BE2C (cell line): ENCODE measurements at regions not wholly inside any gene's neighbourhood (a gene's known extent, or its start where the extent isn't known, plus 50 kb on each side); places are given as distances from the start of the nearest gene placed in this dataset.

Source experiments
- DNase-seq: peaks from one replicate; pipeline ENCODE4 v3.0.0-alpha.2; 2020
- H3K27me3 ChIP-seq: fragments of 250-450 bp; sonication (Bioruptor Pico); 2 replicates; pipeline ENCODE4 v1.5.1; 2020; ENCODE audit warnings: mild to moderate bottlenecking
- H3K36me3 ChIP-seq: fragments of 250-450 bp; sonication (Bioruptor Pico); 2 replicates; pipeline ENCODE4 v1.5.1; 2020; ENCODE audit warnings: mild to moderate bottlenecking
- H3K4me1 ChIP-seq: fragments of 250-450 bp; sonication (Bioruptor Pico); 2 replicates; pipeline ENCODE4 v1.5.1; 2020
- H3K4me3 ChIP-seq: 2 replicates; pipeline ENCODE4 v1.5.1; 2011; ENCODE audit warnings: low read depth, low read length
- H3K9me3 ChIP-seq: fragments of 250-450 bp; sonication (Bioruptor Pico); 2 replicates; pipeline ENCODE4 v1.5.1; 2020
- TF ChIP-seq, protein P1 (sequence below): IDR thresholded peaks from 2 replicates; pipeline ENCODE4 v1.5.1; 2012; ENCODE audit warnings: mild to moderate bottlenecking, low read depth, low read length

DNA sequence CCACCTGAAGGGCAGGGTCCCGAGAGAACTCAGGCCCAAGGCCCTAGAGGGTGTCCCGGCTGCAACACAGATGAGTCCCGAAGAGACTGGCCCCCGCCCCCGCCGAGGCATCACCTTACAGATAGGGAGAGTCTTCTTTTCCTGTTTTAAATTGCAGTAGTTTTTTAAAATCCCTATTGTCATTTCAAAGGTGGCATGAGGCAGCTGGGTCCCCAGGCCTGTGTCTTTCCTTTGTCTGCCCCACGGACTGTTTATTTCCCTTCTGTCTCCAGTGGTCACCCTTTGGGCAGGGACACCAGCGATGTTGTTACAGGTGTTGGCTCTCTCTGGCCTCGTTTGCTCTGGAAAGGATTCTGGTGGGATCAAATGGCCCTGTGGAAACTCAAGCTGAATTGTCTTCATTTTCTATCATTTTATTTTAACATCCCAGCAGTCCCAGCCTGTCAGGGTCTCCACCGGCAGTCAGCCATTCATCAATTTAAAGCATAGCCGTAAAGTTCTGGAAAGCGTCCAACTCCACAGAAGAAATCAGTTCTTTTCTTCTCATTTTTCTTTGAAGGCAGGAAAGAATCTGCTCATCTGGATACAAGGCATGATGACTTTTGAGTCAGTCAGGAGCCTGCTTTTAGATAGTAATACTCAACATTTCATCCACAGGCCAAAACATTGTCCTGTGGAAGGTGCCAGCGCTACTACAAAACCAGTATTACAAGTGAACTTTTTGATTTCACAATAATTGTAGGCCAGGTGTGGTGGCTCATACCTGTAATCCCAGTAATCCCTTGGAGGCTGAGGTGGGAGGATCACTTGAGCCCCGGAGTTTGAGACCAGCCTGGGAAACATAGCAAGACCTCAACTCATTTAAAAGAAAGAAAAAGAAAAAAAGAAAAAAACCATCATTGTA lies 96.2 kb downstream of the HES1 start:
- Histone ChIP-seq H3K9me3 (no peaks in the 10 kb centered on the region), H3K4me1 (no peaks in the 10 kb centered on the region), H3K4me3 (no peak overlapping the region), H3K36me3 (no peaks in the 10 kb centered on the region), H3K27me3 (no peaks in the 10 kb centered on the region)
- no peak for DNase-seq
- TF ChIP-seq, protein P1, sequence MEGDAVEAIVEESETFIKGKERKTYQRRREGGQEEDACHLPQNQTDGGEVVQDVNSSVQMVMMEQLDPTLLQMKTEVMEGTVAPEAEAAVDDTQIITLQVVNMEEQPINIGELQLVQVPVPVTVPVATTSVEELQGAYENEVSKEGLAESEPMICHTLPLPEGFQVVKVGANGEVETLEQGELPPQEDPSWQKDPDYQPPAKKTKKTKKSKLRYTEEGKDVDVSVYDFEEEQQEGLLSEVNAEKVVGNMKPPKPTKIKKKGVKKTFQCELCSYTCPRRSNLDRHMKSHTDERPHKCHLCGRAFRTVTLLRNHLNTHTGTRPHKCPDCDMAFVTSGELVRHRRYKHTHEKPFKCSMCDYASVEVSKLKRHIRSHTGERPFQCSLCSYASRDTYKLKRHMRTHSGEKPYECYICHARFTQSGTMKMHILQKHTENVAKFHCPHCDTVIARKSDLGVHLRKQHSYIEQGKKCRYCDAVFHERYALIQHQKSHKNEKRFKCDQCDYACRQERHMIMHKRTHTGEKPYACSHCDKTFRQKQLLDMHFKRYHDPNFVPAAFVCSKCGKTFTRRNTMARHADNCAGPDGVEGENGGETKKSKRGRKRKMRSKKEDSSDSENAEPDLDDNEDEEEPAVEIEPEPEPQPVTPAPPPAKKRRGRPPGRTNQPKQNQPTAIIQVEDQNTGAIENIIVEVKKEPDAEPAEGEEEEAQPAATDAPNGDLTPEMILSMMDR: no peak

DNA sequence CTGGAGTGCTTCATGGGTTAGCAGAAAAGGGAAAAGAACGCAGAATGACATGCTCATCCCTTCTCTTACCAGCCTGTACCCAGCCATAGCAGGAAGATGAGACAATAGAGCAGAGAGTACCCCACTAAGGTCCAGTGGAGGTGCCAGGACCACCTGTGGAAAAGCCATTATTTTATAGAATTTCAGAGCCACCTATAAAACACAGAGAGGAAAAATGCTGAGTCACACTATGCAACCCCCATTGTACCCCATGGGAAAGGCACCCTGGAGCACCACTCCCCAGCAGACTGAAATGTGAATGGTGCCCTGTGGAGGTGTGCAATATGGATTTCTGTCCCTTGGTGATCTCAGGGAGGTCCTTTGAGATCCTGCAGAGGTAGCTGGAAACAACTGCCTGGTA lies 97.2 kb downstream of the HES1 start:
- no peaks in the 10 kb centered on the region for H3K4me1 ChIP-seq
- H3K9me3 ChIP-seq: no peaks in the 10 kb centered on the region
- H3K36me3 ChIP-seq: no peaks in the 10 kb centered on the region
- TF ChIP-seq, protein P1: no peak
- H3K4me3 ChIP-seq: no peak overlapping the region
- no peaks in the 10 kb centered on the region for H3K27me3 ChIP-seq
- no peak for DNase-seq

DNA sequence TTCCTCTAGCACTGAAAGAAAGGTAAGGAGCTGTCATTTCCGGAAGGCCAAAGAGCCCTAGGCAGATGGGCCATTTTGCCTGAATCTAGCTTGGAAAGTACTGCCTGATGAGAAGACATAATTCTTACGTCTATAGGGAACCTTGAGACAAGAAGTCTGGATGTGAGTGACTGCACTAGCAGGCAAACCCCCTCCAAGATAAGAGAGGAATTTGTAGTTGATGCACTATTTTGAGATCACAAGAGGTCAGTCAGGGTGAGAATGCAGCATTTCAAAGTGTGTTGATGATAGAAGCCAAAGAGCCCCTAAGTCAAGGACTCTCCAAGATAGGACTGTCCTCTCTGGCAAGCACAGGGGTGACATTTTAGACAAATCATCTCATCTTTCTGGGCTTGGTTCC lies 99.2 kb downstream of the HES1 start:
- TF ChIP-seq, protein P1: no peak
- DNase-seq: no peak
- Histone ChIP-seq H3K9me3 (no peaks in the 10 kb centered on the region), H3K36me3 (no peaks in the 10 kb centered on the region), H3K27me3 (no peaks in the 10 kb centered on the region), H3K4me3 (no peak overlapping the region), H3K4me1 (no peaks in the 10 kb centered on the region)

DNA sequence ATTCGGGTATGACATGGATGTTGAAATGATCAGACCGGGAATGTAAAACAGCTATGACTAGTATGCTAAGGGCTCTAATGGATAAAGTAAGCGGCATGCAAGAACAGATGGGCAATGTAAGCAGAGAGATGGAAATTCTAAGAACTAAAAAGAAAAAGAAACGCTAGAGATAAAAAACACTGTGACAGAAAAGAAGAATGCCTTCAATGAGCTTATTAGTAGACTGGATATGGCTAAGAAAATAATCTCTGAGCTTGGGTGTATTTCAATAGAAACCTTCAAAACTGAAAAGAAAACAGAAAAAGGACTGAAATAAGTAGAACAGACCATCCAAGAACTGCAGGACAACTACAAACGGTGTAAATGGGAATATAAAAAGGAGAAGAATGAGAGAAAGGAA lies 101.2 kb downstream of the HES1 start:
- Histone ChIP-seq H3K27me3 (no peaks in the 10 kb centered on the region), H3K4me1 (no peaks in the 10 kb centered on the region), H3K36me3 (no peaks in the 10 kb centered on the region), H3K4me3 (no peak overlapping the region), H3K9me3 (no peaks in the 10 kb centered on the region)
- TF ChIP-seq, protein P1: no peak
- no peak for DNase-seq

DNA sequence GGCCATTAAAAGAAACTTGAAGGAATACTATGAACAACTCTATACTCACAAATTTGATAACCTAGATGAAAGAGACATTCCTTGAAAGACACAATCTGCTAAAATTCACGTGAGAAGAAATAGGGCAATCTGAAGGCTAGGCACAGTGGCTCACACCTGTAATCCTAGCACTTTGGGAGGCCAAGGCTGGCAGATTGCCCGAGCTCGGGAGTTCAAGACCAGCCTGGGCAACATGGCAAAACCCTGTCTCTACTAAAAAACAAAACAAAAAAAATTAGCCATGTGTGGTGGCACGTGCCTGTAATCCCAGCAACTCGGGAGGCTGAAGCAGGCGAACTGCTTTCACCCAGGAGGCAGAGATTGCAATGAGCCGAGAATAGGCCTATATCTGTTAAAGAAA lies 104.8 kb downstream of the HES1 start:
- Histone ChIP-seq H3K4me1 (no peaks in the 10 kb centered on the region), H3K4me3 (no peak overlapping the region), H3K36me3 (no peaks in the 10 kb centered on the region), H3K27me3 (no peaks in the 10 kb centered on the region), H3K9me3 (no peaks in the 10 kb centered on the region)
- TF ChIP-seq, protein P1: no peak
- no peak for DNase-seq

DNA sequence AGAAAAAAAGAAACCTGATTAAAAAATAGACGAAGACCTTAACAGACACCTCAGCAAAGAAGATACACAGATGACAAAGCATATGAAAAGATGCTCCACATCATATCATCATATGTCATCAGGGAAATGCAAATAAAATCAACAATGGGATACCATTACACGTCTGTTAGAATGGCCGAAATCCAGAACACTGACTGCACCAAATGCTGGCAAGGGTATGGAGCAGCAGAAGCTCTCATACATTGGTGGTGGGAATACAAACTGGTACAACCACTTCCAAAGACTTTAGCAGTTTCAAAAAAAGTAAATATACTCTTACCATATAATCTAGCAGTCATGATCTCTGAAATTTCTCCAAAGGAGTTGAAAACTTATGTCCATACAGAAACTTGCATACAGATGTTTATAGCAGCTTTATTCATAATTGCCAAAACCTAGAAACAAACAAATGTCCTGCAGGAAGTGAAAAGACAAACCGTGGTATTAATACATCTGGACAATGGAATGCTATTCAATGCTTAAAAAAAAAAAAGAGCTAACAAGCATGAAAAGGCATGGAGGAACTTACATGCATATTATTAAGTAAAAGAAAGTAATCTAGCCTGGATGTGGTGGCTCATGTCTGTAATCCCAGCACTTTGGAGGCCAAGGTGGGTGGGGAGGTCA lies 107.4 kb downstream of the HES1 start:
- DNase-seq: no peak
- H3K4me3 ChIP-seq: no peak overlapping the region
- no peaks in the 10 kb centered on the region for H3K27me3 ChIP-seq
- no peaks in the 10 kb centered on the region for H3K36me3 ChIP-seq
- H3K4me1 ChIP-seq: peaks cover 20% of the 10 kb centered on the region
- no peaks in the 10 kb centered on the region for H3K9me3 ChIP-seq
- TF ChIP-seq, protein P1: no peak
